Astrocyte of the spinal cord (primary cell): ENCODE measurements at regions not wholly inside any gene's neighbourhood (a gene's known extent, or its start where the extent isn't known, plus 50 kb on each side); places are given as distances from the start of the nearest gene placed in this dataset.

Experiments
- DNase-seq: peaks from one replicate; pipeline ENCODE4 v3.0.0; 2011; ENCODE audit warnings: low read depth, low spot score
- H3K4me3 ChIP-seq: 2 replicates; pipeline ENCODE4 v1.5.1; 2011; ENCODE audit warnings: low read depth, mild to moderate bottlenecking, low read length, moderate library complexity
- CTCF ChIP-seq: IDR thresholded peaks from 2 replicates; pipeline ENCODE4 v1.5.1; 2012; ENCODE audit warnings: low read depth, mild to moderate bottlenecking, low read length, inconsistent platforms
- in situ Hi-C: cut with HindIII; loops from 2 replicates; pipeline ENCODE4 v1.10.0; 2017; ENCODE audit warnings: low sequenced_read_pairs

GRCh38 chr19:32241932-32242710 lies 103.3 kb upstream of the ZNF507 start:
- TF ChIP-seq CTCF, result no peak
- no peak for DNase-seq
- H3K4me3 ChIP-seq, result no peak overlapping the region
- in situ Hi-C loops, result no loop called here

- TF ChIP-seq CTCF, result no peak
- no peak overlapping the region for H3K4me3 ChIP-seq
- DNase-seq, result no peak
- in situ Hi-C loops, result no loop called here
Observed at GRCh38 chr19:32246006-32246405, 99.4 kb upstream of the ZNF507 start.

- TF ChIP-seq CTCF, result no peak
- in situ Hi-C loops, result no loop called here
- DNase-seq, result no peak
- H3K4me3 ChIP-seq, result no peak overlapping the region
Observed at GRCh38 chr19:32251634-32252332, 93.6 kb upstream of the ZNF507 start.

GRCh38 chr19:32252333-32252669 lies 93.1 kb upstream of the ZNF507 start:
- no peak for TF ChIP-seq CTCF
- in situ Hi-C loops, result no loop called here
- H3K4me3 ChIP-seq, result no peak overlapping the region
- DNase-seq, result no peak

GRCh38 chr19:32253683-32254508 lies 91.5 kb upstream of the ZNF507 start:
- no peak for DNase-seq
- H3K4me3 ChIP-seq, result no peak overlapping the region
- TF ChIP-seq CTCF, result no peak
- in situ Hi-C loops, result no loop called here

- H3K4me3 ChIP-seq, result no peak overlapping the region
- in situ Hi-C loops, result no loop called here
- no peak for TF ChIP-seq CTCF
- no peak for DNase-seq
Observed at GRCh38 chr19:32254509-32254890, 90.9 kb upstream of the ZNF507 start.
